Lung (tissue), 11 donors: ENCODE measurements at regions not wholly inside any gene's neighbourhood (a gene's known extent, or its start where the extent isn't known, plus 50 kb on each side); places are given as distances from the start of the nearest gene placed in this dataset.

ENCODE experiments used
- ATAC-seq: fragments of 200-7000 bp; cut with Tn5 transposase; one replicate; pipeline ENCODE4 v1.9.1; 2020; ENCODE audit warnings: moderate number of reproducible peaks; ENCODE audit not compliant: insufficient read depth, low FRiP score
- DNase-seq, 3 donors: peaks; one replicate each; pipeline ENCODE4 v3.0.0-alpha.2; 2013 to 2017
- H3K27ac ChIP-seq, 2 donors: one replicate each; pipeline ENCODE4 v1.5.1; 2013; ENCODE audit warnings: mild to moderate bottlenecking in 2 of 2, moderate library complexity in 2 of 2, control low read depth in 1 of 2, inconsistent platforms in 1 of 2, low read depth in 1 of 2, low read length in 1 of 2
- H3K27me3 ChIP-seq, 3 donors: one replicate each; pipeline ENCODE4 v1.5.1; 2013; ENCODE audit warnings: low read length in 2 of 3; ENCODE audit not compliant: control insufficient read depth in 3 of 3, insufficient read depth in 3 of 3
- H3K36me3 ChIP-seq, 4 donors: one replicate each; pipeline ENCODE4 v1.5.1; 2013; ENCODE audit warnings: low read length in 4 of 4, mild to moderate bottlenecking in 1 of 4, moderate library complexity in 1 of 4; ENCODE audit not compliant: control insufficient read depth in 4 of 4, insufficient read depth in 4 of 4
- H3K4me1 ChIP-seq, 5 donors: one replicate each; pipeline ENCODE4 v1.5.1; 2013; ENCODE audit warnings: low read length in 5 of 5, mild to moderate bottlenecking in 2 of 5, moderate library complexity in 1 of 5; ENCODE audit not compliant: control insufficient read depth in 5 of 5, insufficient read depth in 5 of 5
- H3K4me3 ChIP-seq: one replicate; pipeline ENCODE4 v1.5.1; 2013; ENCODE audit warnings: mild to moderate bottlenecking, control low read depth, moderate library complexity
- H3K9ac ChIP-seq, 2 donors: one replicate each; pipeline ENCODE4 v1.5.1; 2013; ENCODE audit warnings: low read length in 2 of 2, control low read depth in 1 of 2; ENCODE audit not compliant: insufficient read depth in 1 of 2
- H3K9me3 ChIP-seq, 4 donors: one replicate each; pipeline ENCODE4 v1.5.1; 2013; ENCODE audit warnings: low read length in 3 of 4, mild to moderate bottlenecking in 1 of 4, moderate library complexity in 1 of 4; ENCODE audit not compliant: control insufficient read depth in 4 of 4, insufficient read depth in 3 of 4
- CTCF ChIP-seq: IDR thresholded peaks from 2 replicates; pipeline ENCODE4 v1.5.1; 2012; ENCODE audit warnings: mild to moderate bottlenecking; ENCODE audit errors: control extremely low read depth, extremely low read depth
- WGBS, 2 donors: extraction: QIAGEN DNeasy Blood & Tissue Kit; methylation state at CpG; one replicate each; pipeline ENCODE4 v1.1.7; 2013; 5-methylcytosine and 5-hydroxymethylcytosine counted together
- donor health status: control.
- donor health status: control.
- donor health status: Bipolar disorder and iron deficiency.
- donor health status: healthy.
- donor health status: DM: yes; HTN: yes; CAD: no.

- Histone ChIP-seq H3K4me3 (no peak overlapping the region), H3K27me3 (no peaks in the 10 kb centered on the region), H3K27ac (no peak overlapping the region), H3K36me3 (no peaks in the 10 kb centered on the region), H3K9ac (no peak overlapping the region), H3K4me1 (no peaks in the 10 kb centered on the region), H3K9me3 (peaks cover 0 to 2% (median 0%) of the 10 kb centered on the region in 4 donors)
- WGBS, 2 donors: 52 to 60% methylated on average over 5 of the region's 5 CpGs
- peak; percentile 21 for TF ChIP-seq CTCF
- ATAC-seq (no peak), DNase-seq (peak in 1 of 3 donors; percentile 12)
These were observed 161.6 kb upstream of the PRSS1 start for GRCh38 chr7:142587578-142588191.

GRCh38 chr7:142586611-142587010, 162.7 kb upstream of the PRSS1 start:
- H3K4me1 ChIP-seq: no peaks in the 10 kb centered on the region
- H3K9me3 ChIP-seq: peaks cover 0 to 2% (median 0%) of the 10 kb centered on the region in 4 donors
- DNase-seq (no peak), ATAC-seq (no peak)
- no peaks in the 10 kb centered on the region for H3K36me3 ChIP-seq
- no peak overlapping the region for H3K9ac ChIP-seq
- no peak overlapping the region for H3K4me3 ChIP-seq
- no peak for TF ChIP-seq CTCF
- H3K27ac ChIP-seq: no peak overlapping the region
- no peaks in the 10 kb centered on the region for H3K27me3 ChIP-seq
- WGBS, 2 donors: 75 to 80% methylated on average over 3 of the region's 3 CpGs

GRCh38 chr7:142585425-142585824, 163.8 kb upstream of the PRSS1 start:
- ATAC-seq (no peak), DNase-seq (no peak)
- H3K9ac ChIP-seq: no peak overlapping the region
- no peaks in the 10 kb centered on the region for H3K36me3 ChIP-seq
- no peaks in the 10 kb centered on the region for H3K27me3 ChIP-seq
- no peaks in the 10 kb centered on the region for H3K9me3 ChIP-seq
- no peak overlapping the region for H3K27ac ChIP-seq
- TF ChIP-seq CTCF: no peak
- H3K4me1 ChIP-seq: peaks cover 0 to 3% (median 0%) of the 10 kb centered on the region in 5 donors
- 23 to 38% methylated on average over 2 of the region's 2 CpGs for WGBS, 2 donors
- no peak overlapping the region for H3K4me3 ChIP-seq

GRCh38 chr7:142584765-142585164, 164.5 kb upstream of the PRSS1 start:
- ATAC-seq (no peak), DNase-seq (no peak)
- no peak overlapping the region for H3K27ac ChIP-seq
- no peaks in the 10 kb centered on the region for H3K36me3 ChIP-seq
- H3K4me3 ChIP-seq: no peak overlapping the region
- no peaks in the 10 kb centered on the region for H3K9me3 ChIP-seq
- no peak for TF ChIP-seq CTCF
- H3K9ac ChIP-seq: no peak overlapping the region
- H3K4me1 ChIP-seq: peaks cover 0 to 3% (median 0%) of the 10 kb centered on the region in 5 donors
- WGBS, 2 donors: 76 to 85% methylated on average over 2 of the region's 2 CpGs
- no peaks in the 10 kb centered on the region for H3K27me3 ChIP-seq
